NCI-H345 treated with DMSO at 0.1 percent for 48 hours (cell line): ENCODE measurements at regions not wholly inside any gene's neighbourhood (a gene's known extent, or its start where the extent isn't known, plus 50 kb on each side); places are given as distances from the start of the nearest gene placed in this dataset.

ENCODE experiments used
- DNase-seq: peaks from one replicate; lab custom pipeline; 2025; ENCODE audit not compliant: unreplicated experiment; lab: John Stamatoyannopoulos, UW

DNA sequence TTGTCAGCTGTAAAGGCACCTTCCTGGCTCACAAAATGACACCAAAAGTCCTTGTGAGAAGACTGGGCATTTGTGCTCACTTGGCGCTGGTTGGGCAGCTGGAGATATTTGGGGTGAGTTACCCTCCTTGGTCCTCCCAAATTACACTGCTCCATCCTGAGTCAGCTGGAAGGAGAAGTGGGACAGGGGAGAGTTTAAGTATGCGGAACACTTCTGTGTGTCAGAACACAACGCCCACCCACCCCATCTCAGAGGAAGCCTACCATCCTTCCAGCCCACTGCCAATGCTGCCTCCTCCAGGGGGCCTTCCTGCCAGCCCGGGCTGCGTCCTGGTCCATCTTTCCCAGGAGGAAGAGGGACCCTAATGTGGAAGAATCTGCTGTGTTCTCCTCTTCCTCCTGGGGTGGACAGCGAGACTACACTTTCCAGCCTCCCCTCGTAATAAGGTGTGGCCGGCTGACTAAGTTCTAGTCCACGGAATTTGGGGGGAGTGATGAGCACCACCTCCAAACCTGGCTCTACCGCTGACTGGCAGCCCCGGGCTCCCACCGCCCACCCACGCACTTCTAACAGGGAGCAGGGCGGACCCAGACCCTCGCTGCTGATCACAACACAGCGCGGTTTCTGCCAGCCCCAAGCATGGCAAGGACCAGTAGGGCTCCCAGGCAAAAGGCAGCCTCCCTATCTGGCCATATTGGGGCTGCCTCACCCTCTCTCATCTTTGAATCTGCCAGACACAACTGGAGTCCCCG lies 265.0 kb downstream of the XXYLT1 start:
- DNase-seq: no peak

DNA sequence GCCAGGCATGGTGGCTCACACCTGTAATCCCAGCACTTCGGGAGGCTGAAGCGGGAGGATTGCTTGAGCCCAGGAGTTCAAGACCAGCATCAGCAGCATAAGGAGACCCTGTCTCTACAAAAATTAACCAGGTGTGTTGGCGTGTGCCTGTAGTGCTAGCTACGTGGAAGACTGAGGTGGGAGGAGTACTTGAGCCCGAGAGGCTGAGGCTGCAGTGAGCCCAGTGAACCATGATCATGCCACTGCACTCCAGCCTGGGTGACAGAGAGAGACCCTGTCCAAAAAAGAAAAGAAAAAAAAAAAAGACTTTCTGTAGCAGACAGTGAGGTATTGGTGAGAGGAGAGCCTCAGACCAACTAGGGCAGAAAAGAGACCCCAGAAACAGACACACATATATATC lies 263.8 kb downstream of the XXYLT1 start:
- DNase-seq: no peak

DNA sequence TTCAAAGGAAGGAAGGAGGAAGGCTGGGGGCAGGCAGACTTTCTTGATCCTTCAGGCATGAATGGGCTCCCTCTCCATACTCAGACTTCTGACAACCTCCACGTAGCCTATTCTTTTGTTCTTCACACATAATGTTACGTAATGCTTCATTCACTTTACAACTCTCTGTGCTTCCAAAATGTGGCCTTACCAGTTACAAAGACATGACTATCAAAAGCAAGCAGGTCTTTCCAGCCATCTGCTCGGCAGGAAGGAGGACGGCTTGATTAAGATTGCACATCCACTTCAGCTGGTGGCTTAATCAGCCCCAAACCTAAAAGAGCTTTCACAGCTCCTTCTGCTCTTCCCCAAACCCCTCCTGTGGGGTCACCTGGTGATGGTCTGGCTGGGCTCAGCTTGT lies 263.2 kb downstream of the XXYLT1 start:
- DNase-seq: no peak

DNA sequence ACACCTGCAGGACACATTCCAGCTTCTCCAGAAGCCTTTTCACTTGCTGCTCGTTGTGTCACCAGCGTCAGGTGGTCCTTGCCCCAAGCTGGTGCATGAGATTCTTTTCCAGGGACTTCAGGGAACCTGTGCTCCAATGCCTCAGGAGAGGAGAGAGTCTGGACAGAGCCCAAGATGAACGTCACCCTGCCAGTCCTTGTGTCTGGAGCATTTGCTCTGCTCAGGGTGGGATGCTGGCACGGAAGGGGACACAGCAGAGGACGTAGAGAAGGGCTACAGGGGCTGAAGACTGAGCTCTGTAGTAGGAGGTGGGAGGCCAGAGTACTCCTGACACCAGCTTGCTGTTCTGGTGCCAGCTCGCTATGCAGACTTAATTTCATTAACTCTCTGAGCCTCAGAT lies 262.1 kb downstream of the XXYLT1 start:
- no peak for DNase-seq

DNA sequence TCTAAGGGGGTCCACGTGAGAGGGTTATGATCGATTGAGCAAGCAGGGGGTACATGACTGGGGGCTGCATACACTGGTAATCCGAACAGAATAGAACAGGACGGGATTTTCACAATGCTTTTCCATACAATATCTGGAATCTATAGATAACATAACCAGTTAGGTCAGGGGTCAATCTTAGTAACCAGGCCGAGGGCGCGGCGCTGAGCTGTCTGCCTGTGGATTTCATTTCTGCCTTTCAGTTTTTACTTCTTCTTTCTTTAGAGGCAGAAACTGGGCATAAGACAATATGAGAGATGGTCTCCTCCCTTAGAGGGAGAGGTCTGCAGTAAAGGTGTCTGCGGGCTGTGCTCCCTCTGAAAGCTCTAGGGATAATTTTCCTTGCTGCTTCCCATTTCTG lies 261.3 kb downstream of the XXYLT1 start:
- no peak for DNase-seq

DNA sequence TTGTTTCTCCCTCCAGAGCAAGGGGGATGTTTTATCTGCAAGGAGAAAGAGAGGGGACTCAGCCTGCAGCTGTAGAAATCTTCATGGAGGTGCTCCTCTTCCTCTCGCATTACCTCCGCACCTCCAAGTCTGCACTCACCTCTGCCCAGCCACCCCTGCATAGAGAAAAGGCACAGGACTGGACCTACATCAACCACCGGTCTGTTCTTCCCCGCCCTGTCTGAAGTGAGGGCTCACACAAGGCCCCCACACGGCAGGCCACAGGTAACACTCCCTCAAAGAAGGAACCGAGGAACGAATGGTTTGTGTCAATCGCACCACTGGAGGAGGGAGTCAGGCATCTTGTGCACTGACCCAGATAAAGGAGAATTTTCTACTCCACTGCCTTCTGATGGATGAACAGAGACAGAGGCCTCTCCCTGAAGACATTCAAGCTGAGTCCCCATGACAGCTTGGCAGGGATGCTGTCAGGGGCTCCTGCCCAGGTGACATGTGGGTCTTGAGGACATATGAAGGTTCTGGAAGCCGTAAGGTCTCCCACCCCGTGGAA lies 260.3 kb downstream of the XXYLT1 start:
- no peak for DNase-seq

DNA sequence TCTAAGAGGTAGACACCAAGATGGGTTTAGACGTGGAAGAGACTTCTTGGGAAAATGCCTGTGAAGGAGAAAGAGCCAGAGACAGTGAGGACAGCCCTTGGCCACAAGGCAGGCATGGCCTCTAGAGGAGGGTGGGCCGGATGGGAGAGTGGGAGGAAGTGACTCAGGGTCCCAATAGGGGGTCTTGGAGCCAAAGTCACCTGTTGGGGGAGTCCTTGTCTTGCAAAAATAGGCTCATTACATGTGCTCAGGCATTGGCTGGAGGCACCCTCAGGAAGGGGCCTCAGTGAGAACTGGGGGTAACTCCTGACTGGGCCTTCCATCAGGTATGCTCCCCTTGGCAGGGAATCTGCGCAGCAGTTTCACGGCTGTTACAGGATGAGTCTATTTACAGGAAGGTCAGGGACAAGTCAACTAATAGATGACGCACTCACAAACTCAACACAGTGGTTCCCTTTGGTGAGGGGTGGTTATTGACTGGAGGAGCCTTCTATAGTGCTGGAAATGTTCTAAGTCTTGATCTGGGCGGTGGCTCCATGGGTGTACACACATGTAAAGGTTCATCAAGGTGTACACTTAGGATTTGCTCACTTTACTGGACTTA lies 259.6 kb downstream of the XXYLT1 start:
- no peak for DNase-seq

DNA sequence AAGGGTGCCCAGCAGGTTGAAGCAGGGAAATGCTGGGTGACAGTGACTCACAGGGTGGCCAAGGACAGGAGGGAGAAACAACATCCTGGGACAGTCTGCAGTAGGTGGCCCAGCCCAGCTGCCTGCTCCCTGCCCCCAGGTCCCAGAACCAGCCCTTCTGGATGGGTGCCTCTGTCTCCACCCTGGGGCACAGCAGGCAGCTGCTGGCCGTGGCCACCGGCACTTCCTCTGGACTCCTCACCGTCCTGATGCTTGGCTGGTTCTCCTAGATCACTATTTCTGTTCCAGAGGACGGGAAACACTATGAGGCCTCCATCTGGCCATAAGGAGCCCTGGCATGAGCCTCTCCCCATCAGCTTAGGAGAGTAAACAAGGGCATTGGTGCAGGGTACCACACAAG lies 258.9 kb downstream of the XXYLT1 start:
- no peak for DNase-seq

DNA sequence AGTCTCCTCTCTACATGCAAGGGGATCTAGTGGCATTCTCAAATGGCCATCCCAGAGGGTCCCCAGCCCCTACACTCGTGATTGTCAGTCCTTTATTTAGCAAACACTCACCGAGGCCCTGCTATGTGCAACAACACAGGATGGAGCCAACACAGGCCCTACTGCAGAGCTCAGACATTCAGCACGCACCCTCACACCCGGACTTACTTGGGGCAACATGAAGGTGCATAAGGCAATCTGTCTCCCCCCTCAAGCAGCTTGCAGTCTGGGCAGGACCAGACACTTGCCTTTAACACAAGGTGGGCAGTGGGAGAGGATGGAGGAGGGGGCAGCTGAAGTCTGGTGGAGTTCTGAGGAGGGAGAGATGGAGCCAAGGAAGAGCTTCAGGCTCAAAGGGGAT lies 258.4 kb downstream of the XXYLT1 start:
- no peak for DNase-seq

DNA sequence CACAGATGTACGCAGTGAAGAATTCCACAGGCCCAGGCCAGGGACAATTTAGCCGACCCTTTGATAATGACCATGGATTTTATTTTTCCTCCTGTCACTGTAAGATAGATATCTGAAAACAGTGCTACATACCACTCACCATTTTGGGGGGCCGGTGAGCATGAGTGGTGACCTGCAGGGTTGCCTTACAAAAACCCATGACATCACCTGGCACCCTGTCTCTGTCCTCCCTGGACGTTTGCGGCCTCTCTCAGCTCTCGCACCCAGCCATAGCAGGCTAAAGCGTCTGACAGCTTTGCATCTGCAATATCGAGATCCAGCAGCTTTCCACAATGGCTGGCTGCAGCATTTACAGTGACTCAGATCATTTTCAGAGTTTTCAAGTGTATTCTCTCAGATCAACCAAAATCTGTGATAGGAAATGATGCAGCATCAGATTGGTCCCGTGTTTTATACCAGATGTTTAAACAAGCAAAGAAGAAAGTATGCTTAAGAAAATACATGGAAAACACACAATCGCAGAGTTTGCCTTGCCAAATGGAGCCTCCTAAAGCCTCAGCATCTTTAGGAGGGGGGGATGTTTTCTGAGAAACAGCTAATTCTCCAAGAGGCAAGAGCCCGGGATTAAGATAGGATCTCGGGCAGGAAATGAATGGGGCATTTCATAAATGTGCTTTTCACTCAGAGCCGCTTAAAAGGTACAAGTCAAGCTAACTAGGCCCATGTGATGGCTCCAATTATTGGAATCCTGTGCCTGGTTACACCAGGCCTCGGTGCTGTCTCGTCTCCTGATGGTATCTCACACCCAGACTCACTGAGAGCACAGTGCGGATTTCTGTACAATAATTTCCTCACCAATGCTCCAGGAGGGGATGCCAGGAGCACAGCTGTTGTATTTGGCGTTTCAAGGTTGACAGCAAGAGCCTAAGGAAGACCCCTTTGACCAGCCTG lies 257.3 kb downstream of the XXYLT1 start:
- no peak for DNase-seq

DNA sequence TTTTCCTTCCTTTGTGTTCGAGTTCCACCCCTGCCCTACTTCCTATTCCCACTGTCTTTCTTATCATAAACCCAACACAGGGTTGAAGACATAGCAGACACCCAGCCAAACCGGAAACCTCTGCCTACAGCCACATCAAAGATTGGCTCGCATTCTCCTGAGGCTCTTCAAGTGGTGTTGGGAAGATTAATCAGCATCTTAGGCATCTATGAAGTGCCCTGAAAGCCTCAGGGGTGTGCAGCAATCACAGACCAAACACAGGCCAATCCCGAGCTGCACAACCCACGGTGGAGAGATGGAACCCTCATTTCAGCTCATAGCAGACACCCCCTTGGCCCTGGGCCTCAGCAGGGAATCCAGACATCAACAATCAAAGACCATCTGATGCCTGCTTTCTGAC lies 255.9 kb downstream of the XXYLT1 start:
- no peak for DNase-seq

DNA sequence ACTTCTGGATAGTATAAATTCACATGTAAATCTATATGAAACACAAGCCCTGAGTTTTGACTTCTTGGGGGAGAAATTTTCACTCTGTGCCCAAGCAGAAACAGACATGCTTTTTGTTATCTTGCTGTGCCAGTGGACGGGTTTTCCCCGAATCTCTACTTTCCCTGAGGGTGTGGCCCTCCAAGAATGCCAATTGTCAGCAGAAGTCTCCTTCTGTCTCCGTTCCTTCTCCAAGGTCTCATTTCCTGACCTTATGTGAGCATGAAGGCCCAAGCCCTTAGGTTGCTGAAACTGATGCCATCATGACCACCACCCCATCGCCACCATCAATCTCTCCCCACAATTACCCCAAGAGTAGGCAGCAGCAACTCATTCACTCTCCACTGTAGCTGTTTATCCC lies 253.8 kb downstream of the XXYLT1 start:
- DNase-seq: no peak
